Activated CD4-positive, alpha-beta T cell treated with anti-CD3 and anti-CD28 coated beads for 36 hours (primary cell): ENCODE measurements at regions not wholly inside any gene's neighbourhood (a gene's known extent, or its start where the extent isn't known, plus 50 kb on each side); places are given as distances from the start of the nearest gene placed in this dataset.

Experiments used
- ATAC-seq: fragments of 200-7000 bp; cut with Tn5 transposase; one replicate; pipeline ENCODE4 v1.10.0; 2021; ENCODE audit warnings: mild to moderate bottlenecking, moderate library complexity
- CTCF ChIA-PET: fragments of 350-600 bp; sonication (Branson Sonifier 250); formaldehyde crosslinking; loops from one replicate; lab custom pipeline; 2021; ENCODE audit warnings: antibody characterized with exemption; lab: Charles Lee
- POLR2A ChIA-PET: fragments of 350-600 bp; sonication (Branson Sonifier 250); formaldehyde crosslinking; loops from one replicate; lab custom pipeline; 2021; ENCODE audit warnings: antibody characterized with exemption, inconsistent platforms; lab: Charles Lee
- DNase-seq: peaks from one replicate; pipeline ENCODE4 v3.0.0-alpha.2; 2020
- H3K27ac Mint-ChIP-seq: one replicate; pipeline ENCODE4 v1.8.0; 2021; ENCODE audit warnings: mixed read lengths
- H3K27me3 Mint-ChIP-seq: one replicate; pipeline ENCODE4 v1.8.0; 2021; ENCODE audit warnings: mixed read lengths
- H3K36me3 Mint-ChIP-seq: one replicate; pipeline ENCODE4 v1.8.0; 2021; ENCODE audit warnings: low read depth, mixed read lengths
- H3K4me1 Mint-ChIP-seq: one replicate; pipeline ENCODE4 v1.8.0; 2021; ENCODE audit warnings: mixed read lengths
- H3K4me3 Mint-ChIP-seq: one replicate; pipeline ENCODE4 v1.8.0; 2021; ENCODE audit warnings: mild to moderate bottlenecking, moderate library complexity, mixed read lengths
- H3K9me3 Mint-ChIP-seq: one replicate; pipeline ENCODE4 v1.8.0; 2021; ENCODE audit warnings: low read depth, mixed read lengths
- intact Hi-C, 2 experiments: fragments of 100-400 bp; cut with DNase I in 1 of 2; cut with micrococcal nuclease in 1 of 2; formaldehyde crosslinking; loops; one replicate each; pipeline versions ENCODE4 v1.14.2 to v1.15.1; 2022 to 2024; cut with DNase I, micrococcal nuclease

DNA sequence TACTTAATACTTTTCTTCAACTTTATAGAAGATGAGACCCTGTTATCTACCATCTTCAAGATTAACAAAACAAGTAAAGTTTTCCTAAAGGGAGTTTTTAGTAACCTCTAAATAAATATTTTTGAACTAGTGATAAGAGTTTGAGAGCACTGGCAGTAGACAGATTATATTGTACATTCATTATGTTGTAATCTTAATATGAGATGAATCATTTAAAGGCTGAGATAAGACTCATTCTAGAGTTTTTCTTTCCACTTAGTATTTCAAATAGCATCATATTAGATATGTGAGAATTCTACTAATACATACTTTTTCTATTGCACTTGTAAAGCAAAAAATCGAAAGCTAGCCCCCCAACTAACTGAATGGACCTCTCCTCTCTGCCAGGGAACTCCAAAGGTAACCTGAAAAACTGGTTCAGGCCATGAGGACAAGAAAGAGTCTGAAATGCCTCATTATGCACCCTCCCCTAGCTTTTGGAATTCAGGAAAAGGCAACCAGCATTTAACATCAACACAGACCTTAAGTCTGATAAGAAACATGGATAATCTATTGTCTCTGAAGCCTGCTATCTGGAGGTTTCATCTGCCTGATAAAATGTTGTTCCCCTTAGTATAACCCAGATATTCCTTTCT lies 875.4 kb upstream of the SLC10A2 start:
- ATAC-seq (no peak), DNase-seq (no peak)
- Mint-ChIP-seq H3K27me3 (no peaks in the 10 kb centered on the region), H3K36me3 (no peaks in the 10 kb centered on the region), H3K4me3 (no peak overlapping the region), H3K4me1 (no peaks in the 10 kb centered on the region), H3K27ac (no peak overlapping the region), H3K9me3 (peaks cover 1% of the 10 kb centered on the region)
- CTCF ChIA-PET, result no interaction called here
- intact Hi-C loops, result no loop called here
- POLR2A ChIA-PET, result no interaction called here

DNA sequence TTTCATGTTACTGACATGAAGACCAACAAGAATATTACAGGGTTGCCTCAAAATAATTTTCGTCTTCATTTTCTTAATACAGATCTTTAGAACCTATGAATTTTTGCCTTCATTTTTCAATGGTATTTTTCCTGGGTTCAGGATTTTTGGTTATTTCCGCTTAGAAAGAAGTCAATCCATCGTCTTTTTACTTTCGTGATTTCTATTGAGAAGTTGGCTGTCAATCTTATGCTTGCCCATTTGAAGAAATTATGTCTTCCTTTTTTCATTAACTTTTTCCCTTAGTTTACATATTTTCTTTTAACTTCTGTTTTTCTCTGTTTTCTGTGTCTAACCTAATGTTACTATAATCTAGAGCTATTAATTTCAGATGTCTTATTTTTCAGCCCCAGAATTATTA lies 868.9 kb upstream of the SLC10A2 start:
- Mint-ChIP-seq H3K36me3 (no peaks in the 10 kb centered on the region), H3K9me3 (no peaks in the 10 kb centered on the region), H3K27me3 (no peaks in the 10 kb centered on the region), H3K4me3 (no peak overlapping the region), H3K4me1 (no peaks in the 10 kb centered on the region), H3K27ac (no peak overlapping the region)
- DNase-seq (no peak), ATAC-seq (no peak)
- intact Hi-C loops, result no loop called here
- ChIA-PET POLR2A (no interaction called here), CTCF (no interaction called here)

DNA sequence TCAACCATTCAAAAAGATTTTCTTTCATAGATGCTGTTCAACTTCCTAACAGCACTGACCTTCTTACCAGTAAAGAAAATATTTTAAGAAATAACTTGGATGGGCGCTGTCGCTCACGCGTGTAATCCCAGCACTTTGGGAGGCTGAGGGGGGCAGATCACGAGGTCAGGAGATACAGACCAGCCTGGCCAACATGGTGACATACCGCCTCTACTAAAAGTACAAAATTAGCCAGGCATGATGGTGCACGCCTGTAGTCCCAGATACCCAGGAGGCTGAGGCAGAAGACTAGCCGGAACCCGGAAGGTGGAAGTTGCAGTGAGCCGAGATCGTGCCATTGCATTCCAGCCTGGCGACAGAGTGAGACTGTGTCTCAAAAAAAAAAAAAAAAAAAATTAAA lies 865.7 kb upstream of the SLC10A2 start:
- DNase-seq (no peak), ATAC-seq (no peak)
- no peaks in the 10 kb centered on the region for H3K4me1 Mint-ChIP-seq
- intact Hi-C loops, result no loop called here
- H3K27ac Mint-ChIP-seq, result no peak overlapping the region
- H3K36me3 Mint-ChIP-seq, result no peaks in the 10 kb centered on the region
- H3K4me3 Mint-ChIP-seq, result no peak overlapping the region
- ChIA-PET POLR2A (no interaction called here), CTCF (no interaction called here)
- H3K27me3 Mint-ChIP-seq, result no peaks in the 10 kb centered on the region
- no peaks in the 10 kb centered on the region for H3K9me3 Mint-ChIP-seq

- no peak overlapping the region for H3K27ac Mint-ChIP-seq
- no peak for DNase-seq
- intact Hi-C loops, result no loop called here
- H3K4me3 Mint-ChIP-seq, result no peak overlapping the region
- CTCF ChIA-PET, result no interaction called here
- ATAC-seq, result no peak
- no peaks in the 10 kb centered on the region for H3K36me3 Mint-ChIP-seq
- no peaks in the 10 kb centered on the region for H3K4me1 Mint-ChIP-seq
- POLR2A ChIA-PET, result no interaction called here
- H3K27me3 Mint-ChIP-seq, result no peaks in the 10 kb centered on the region
- H3K9me3 Mint-ChIP-seq, result no peaks in the 10 kb centered on the region
These were observed 865.2 kb upstream of the SLC10A2 start for GRCh38 chr13:103931331-103931845.

DNA sequence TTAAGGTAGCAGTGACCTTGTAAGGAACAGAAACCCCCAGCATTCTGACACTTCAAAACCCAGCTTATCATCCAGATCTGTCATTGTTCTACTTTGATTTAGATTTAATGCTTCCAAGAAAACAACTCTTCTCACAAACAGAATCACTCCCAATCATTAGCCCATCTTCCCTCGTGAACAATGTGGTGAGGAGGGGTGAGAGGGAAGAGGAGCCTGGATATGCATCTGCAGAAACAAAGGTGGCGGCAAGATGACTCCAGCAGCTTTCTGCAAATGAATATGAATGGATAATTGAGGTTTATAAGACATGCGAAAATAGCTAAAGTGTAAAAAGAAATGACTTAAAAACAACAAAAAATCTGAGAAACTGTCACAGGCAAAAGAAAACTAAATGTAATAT lies 859.9 kb upstream of the SLC10A2 start:
- no peaks in the 10 kb centered on the region for H3K4me1 Mint-ChIP-seq
- H3K4me3 Mint-ChIP-seq, result no peak overlapping the region
- no peaks in the 10 kb centered on the region for H3K9me3 Mint-ChIP-seq
- ChIA-PET CTCF (no interaction called here), POLR2A (no interaction called here)
- H3K36me3 Mint-ChIP-seq, result no peaks in the 10 kb centered on the region
- ATAC-seq, result no peak
- DNase-seq, result no peak
- no peaks in the 10 kb centered on the region for H3K27me3 Mint-ChIP-seq
- H3K27ac Mint-ChIP-seq, result no peak overlapping the region
- intact Hi-C loops, result no loop called here

- Mint-ChIP-seq H3K4me1 (no peaks in the 10 kb centered on the region), H3K4me3 (no peak overlapping the region), H3K27ac (no peak overlapping the region), H3K27me3 (no peaks in the 10 kb centered on the region), H3K9me3 (no peaks in the 10 kb centered on the region), H3K36me3 (no peaks in the 10 kb centered on the region)
- ATAC-seq (no peak), DNase-seq (no peak)
- intact Hi-C loops, result no loop called here
- POLR2A ChIA-PET, result no interaction called here
- CTCF ChIA-PET, result no interaction called here
These were observed 842.7 kb upstream of the SLC10A2 start for GRCh38 chr13:103908911-103909310.

DNA sequence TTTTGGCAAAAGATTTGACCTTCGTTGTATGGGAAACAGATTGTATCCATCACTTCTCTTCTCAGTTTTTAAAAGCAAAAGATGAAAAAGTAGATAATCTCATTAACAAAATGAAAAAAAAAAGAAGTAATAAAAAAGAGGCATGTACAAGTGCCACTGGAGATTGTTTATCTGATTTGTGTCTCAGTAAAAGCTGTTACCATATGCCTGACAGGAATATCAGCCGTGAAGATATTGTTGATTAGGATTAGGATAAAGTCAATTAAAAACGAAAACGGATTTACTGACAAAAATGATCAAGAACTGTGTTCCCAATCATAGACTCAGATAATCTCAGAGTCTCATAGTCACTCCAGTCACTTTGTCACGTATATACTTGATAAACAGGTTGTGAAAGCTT lies 842.1 kb upstream of the SLC10A2 start:
- intact Hi-C loops, result no loop called here
- ChIA-PET POLR2A (no interaction called here), CTCF (no interaction called here)
- no peaks in the 10 kb centered on the region for H3K27me3 Mint-ChIP-seq
- ATAC-seq (no peak), DNase-seq (no peak)
- H3K9me3 Mint-ChIP-seq, result no peaks in the 10 kb centered on the region
- H3K36me3 Mint-ChIP-seq, result no peaks in the 10 kb centered on the region
- H3K4me3 Mint-ChIP-seq, result no peak overlapping the region
- H3K27ac Mint-ChIP-seq, result no peak overlapping the region
- no peaks in the 10 kb centered on the region for H3K4me1 Mint-ChIP-seq

DNA sequence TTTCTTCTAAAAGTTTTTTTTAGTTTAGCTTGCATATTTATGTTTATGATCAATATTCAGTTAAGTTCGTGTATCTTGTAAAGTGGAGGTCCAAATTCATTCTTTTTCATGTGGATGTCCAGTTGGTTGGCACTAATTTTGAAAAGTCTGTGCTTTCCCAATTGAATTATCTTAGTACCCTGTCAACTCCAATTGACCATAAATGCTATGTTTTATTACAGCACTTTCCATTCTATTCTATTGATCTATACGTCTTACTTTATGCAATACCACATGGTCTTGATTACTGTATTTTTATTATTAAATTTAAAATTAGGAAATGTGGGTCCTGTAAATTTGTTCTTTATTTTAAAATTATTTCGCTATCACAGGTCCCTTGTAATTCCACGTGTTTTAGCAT lies 837.6 kb upstream of the SLC10A2 start:
- CTCF ChIA-PET, result no interaction called here
- Mint-ChIP-seq H3K27ac (no peak overlapping the region), H3K4me1 (no peaks in the 10 kb centered on the region), H3K27me3 (no peaks in the 10 kb centered on the region), H3K4me3 (no peak overlapping the region), H3K36me3 (no peaks in the 10 kb centered on the region), H3K9me3 (no peaks in the 10 kb centered on the region)
- POLR2A ChIA-PET, result no interaction called here
- intact Hi-C loops, result no loop called here
- no peak for ATAC-seq
- DNase-seq, result no peak

DNA sequence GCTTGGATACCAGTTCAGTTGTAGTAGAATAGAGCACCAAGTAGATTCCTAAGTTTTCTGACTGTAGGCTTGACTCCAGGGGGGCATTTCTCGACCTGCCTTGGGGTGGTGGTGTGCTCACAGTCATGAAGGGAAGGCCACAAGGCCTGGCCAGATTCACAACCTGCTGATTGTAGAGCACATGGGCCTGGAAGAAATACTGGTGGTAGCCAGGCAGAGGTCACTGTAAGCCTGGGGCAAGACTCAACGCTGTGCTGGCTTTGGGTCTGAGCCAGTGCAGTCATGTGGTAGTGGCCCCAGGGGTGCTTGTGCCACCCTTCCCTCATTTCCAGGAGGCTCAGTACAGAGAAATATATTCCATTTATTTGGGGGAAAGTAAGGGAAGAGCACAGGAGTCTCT lies 832.3 kb upstream of the SLC10A2 start:
- H3K27me3 Mint-ChIP-seq, result no peaks in the 10 kb centered on the region
- POLR2A ChIA-PET, result no interaction called here
- H3K36me3 Mint-ChIP-seq, result no peaks in the 10 kb centered on the region
- ATAC-seq (no peak), DNase-seq (no peak)
- H3K27ac Mint-ChIP-seq, result no peak overlapping the region
- no peaks in the 10 kb centered on the region for H3K4me1 Mint-ChIP-seq
- no peak overlapping the region for H3K4me3 Mint-ChIP-seq
- H3K9me3 Mint-ChIP-seq, result no peaks in the 10 kb centered on the region
- CTCF ChIA-PET, result no interaction called here
- intact Hi-C loops, result no loop called here

DNA sequence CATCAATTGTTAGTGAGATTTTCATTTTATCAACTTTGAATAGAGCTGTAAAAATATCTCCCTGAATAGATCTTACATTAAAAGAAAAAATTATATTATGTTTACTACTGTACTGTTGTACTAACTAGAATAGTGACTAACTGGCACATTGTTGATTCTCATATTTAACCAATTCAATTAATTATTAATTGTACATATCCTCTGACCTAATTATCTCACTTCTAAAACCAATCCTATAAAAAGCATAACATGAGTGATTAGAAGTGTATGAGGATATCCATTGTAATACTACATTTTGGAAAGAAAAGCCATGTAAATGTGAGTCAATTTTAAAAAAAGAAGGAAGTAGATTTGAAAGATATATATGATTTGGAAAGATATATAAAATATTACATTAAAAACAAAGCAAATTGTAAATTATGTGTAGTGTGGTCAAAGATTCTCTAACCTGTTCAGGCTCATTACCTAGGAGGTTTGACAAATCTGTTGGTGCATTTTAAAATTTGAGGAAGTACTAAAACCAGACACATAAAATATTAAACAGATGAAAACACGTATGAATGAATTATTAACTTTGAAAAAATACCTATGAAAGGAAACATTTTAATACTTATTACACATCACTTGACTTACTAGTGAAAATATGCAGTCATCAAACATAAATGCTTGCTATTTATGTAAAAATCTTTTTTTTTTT lies 829.8 kb upstream of the SLC10A2 start:
- Mint-ChIP-seq H3K4me1 (no peaks in the 10 kb centered on the region), H3K4me3 (no peak overlapping the region), H3K27ac (no peak overlapping the region), H3K27me3 (no peaks in the 10 kb centered on the region), H3K36me3 (no peaks in the 10 kb centered on the region), H3K9me3 (no peaks in the 10 kb centered on the region)
- POLR2A ChIA-PET, result no interaction called here
- ATAC-seq, result no peak
- CTCF ChIA-PET, result interaction anchor here (0.6 kb wide), 1 partner anchor 73 kb away, joined by 3 read pairs; no protein-coding TSS in a partner anchor
- intact Hi-C loops, result no loop called here
- DNase-seq, result no peak

GRCh38 chr13:103894626-103895025 lies 828.4 kb upstream of the SLC10A2 start:
- no peak overlapping the region for H3K27ac Mint-ChIP-seq
- no peaks in the 10 kb centered on the region for H3K27me3 Mint-ChIP-seq
- no peaks in the 10 kb centered on the region for H3K4me1 Mint-ChIP-seq
- no peak for ATAC-seq
- intact Hi-C loops, result no loop called here
- DNase-seq, result no peak
- no peaks in the 10 kb centered on the region for H3K9me3 Mint-ChIP-seq
- ChIA-PET POLR2A (no interaction called here), CTCF (interaction anchor here (0.8 kb wide), 1 partner anchor 123 kb away, joined by 3 read pairs; no protein-coding TSS in a partner anchor)
- no peak overlapping the region for H3K4me3 Mint-ChIP-seq
- no peaks in the 10 kb centered on the region for H3K36me3 Mint-ChIP-seq

- ATAC-seq (no peak), DNase-seq (no peak)
- Mint-ChIP-seq H3K27me3 (no peaks in the 10 kb centered on the region), H3K4me3 (no peak overlapping the region), H3K9me3 (no peaks in the 10 kb centered on the region), H3K36me3 (no peaks in the 10 kb centered on the region), H3K27ac (no peak overlapping the region), H3K4me1 (no peaks in the 10 kb centered on the region)
- CTCF ChIA-PET, result no interaction called here
- POLR2A ChIA-PET, result no interaction called here
- intact Hi-C loops, result no loop called here
These were observed 818.0 kb upstream of the SLC10A2 start for GRCh38 chr13:103884101-103884723.
